CD4-positive, alpha-beta T cell treated with Interleukin-17A for 1 hour (primary cell): ENCODE measurements at regions not wholly inside any gene's neighbourhood (a gene's known extent, or its start where the extent isn't known, plus 50 kb on each side); places are given as distances from the start of the nearest gene placed in this dataset.
"Not testable (repeated sequence)": the region's sequence is repeated elsewhere in the genome, so short reads cannot be mapped to it uniquely, and the experiment has no call there.

Experiments
- DNase-seq: peaks from one replicate; pipeline ENCODE4 v3.0.0-alpha.2; 2020

DNA sequence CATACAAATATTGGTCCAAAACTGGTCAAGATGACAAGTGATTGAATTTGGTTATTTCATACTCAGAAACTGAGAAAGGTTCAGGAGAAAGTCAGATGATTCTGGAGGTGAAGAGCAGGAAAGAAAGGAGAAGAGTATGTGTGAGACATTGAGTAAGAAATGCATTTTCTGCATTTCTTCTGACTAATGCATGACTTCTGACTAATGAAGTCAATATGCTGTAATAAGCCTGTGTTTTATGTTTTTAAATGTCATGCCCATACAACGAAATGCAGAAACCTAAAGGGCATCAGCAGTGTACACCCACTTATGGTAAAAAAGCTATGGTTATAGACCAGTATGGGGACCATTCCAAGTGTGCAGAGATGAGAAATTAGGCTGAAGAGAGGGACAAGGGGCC, 1227.8 kb upstream of the SORCS1 start:
- DNase-seq, result no peak

DNA sequence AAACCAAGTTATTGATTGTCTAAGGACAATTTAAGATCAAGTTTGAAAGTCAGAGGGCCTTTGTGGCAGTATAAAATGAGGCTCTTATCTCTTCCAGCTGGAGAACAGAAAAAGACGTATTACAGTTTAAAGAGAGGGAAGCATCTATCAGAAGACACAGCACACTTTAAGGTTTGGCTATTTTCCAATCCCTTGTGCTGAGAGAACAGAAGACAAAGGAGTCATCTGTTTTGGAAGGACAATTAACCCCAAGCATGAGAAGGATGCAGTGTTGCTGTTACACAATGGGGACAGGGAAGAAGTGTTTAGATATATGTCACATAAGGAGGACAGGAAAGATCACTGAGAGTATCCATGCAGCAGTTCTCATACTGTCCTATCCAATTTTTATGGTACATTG, 1224.2 kb upstream of the SORCS1 start:
- DNase-seq, result no peak

DNA sequence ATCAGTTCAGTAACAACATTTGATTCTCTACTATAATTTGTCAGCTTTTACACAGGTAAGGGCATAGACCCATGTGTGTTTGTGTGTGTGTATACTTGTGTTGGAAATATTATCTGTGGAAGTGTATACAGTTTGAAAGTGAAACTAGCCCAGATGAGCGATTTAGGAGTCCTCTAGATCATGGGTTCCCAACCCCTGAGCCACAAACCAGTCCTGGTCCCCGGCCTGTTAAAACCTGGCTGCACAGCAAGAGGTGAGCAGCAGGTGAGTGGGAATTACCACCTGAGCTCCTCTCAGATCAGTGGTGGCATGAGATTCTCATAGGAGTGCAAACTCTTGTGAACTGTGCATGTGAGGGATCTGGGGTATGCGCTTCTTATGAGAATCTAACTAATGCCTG, 1221.5 kb upstream of the SORCS1 start:
- no peak for DNase-seq

DNA sequence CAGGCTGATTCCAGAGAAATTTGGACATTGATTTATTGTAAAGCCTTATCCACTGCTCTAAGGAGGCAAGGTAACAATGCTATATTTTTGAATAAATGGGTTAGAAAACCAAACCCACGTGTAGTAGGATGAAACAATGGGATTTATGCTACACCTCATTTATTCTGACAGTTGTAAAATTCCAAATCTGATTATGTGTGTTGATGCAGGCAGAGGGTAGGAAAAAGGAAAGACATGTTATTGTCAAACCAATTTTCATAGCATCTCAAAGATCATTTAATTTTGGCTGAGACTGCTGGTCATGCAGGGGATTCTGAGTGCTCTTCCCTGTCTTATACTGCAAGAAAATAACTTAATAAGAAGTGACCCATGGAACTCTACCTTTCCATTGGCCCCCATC, 1219.9 kb upstream of the SORCS1 start:
- no peak for DNase-seq

DNA sequence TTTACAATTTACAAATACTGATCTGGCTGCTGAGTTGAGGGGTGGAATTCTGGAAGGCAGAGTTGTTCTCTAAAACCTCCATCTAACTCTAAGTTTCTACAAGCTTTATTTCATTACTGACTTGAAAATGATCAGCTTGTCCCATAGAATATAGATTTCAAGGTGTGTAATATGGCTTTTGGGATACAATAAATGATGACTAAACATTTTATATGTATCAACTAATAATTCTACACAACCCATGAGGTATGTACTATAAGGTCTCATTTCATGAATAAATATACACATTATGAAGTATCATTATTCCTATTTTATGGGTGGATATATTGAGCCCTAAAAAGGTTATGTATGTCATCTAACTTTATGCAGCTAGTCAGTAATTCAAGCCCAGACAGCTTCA, 1214.3 kb upstream of the SORCS1 start:
- no peak for DNase-seq

GRCh38 chr10:108375691-108376090, 1211.2 kb upstream of the SORCS1 start:
- no peak for DNase-seq

GRCh38 chr10:108374991-108375390, 1210.5 kb upstream of the SORCS1 start:
- no peak for DNase-seq

DNA sequence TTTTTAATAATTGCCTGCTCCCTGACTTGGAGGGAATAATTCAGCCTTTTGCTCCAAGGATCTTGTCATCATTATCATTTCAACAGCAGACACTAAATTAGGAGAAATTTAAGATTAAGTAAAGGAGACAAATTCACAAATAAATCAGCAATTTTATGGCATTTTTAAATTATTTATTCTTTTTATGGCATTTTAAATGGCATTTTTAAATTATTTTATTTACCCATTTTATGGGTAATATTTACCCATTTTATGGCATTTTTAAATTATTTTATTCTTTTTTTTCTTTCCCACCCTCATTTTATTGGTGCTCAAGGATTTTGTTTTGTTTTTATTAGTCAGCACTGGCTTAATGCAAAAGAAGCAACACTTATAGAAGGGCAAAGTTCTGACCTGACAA, 1201.0 kb upstream of the SORCS1 start:
- DNase-seq, result no peak

- DNase-seq, result no peak
These were observed 1199.1 kb upstream of the SORCS1 start for GRCh38 chr10:108363576-108363975.

GRCh38 chr10:108362961-108363360, 1198.5 kb upstream of the SORCS1 start:
- no peak for DNase-seq

GRCh38 chr10:108362296-108362695, 1197.8 kb upstream of the SORCS1 start:
- no peak for DNase-seq

- no peak for DNase-seq
These were observed 1195.7 kb upstream of the SORCS1 start for GRCh38 chr10:108360187-108360586.

DNA sequence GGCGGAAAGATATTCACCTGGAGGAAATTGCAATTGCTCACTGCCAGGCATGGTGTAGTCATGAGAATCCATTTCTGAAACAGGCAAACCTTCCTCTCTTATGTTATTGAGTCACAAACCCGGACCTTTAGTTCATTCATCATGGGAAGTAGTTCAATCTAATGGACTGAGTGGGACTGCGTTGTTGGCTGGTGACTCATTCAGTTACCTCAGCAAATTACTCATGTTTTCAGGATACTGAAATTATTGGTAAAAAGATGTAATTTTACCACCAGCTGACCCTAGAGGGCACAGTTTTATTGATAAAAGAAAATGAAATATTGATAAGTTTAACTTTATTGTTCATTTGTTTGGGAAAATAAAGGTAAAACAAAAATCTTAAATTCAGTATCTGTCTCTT, 1194.4 kb upstream of the SORCS1 start:
- DNase-seq, result no peak

GRCh38 chr10:108352771-108353170, 1188.3 kb upstream of the SORCS1 start:
- no peak for DNase-seq

DNA sequence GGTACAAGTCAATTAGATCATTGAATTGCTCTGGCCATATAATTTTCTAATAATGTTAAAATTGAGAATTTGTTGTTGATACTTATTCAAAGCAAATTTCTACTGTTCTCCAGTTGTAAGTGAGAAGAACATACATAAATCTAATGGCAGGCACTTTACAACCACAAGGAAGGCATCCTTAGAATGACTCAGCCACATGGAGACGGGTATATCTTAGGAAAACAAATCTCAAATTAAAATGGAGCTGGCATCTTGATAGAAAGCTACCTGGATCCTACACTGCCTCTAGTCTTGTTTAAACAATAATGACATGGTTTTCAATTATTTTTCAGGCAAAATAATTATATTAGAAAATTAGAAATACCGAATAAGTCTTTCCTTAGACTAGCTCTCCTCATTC, 1183.7 kb upstream of the SORCS1 start:
- no peak for DNase-seq

DNA sequence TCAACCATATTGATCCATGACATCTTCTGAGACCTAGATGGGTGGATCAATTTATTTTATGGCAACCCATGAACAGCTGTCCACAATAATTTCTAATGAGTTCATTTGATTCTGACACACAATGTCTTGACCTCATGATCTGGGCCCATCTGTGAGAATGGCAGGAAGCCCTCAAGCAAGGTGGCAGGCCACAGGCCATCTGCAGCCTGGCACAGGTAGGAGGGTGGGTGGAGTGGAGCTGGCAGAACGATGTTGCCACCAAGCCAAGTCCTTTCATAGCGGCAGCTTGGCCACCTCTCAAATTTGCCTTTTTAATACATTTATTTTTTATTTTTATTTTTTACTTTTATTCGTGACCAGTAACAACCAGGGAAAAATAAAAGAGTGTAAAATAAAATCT, 1181.6 kb upstream of the SORCS1 start:
- no peak for DNase-seq

DNA sequence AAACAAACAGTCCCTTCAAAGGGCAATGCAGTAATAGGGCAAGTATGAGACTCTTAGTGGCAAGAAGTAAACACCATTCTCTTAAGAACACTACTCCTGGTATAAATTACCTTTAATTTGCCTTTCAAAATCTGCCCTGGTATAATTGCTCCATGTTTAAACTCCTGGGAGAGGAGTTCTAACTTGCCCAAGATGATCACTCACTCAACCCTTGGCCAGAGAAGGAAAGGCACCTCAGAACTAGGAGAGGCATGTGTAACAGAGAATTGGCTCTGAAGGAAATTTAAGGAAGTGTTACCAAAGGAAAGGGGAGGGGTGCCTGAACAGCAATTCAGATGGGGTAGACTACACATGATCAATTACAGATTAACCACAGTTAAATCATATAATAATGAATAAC, 1173.6 kb upstream of the SORCS1 start:
- DNase-seq, result no peak

- DNase-seq, result no peak
These were observed 1172.3 kb upstream of the SORCS1 start for GRCh38 chr10:108336836-108337235.

- DNase-seq, result no peak
These were observed 1163.2 kb upstream of the SORCS1 start for GRCh38 chr10:108327706-108328105.

GRCh38 chr10:108323274-108323798, 1158.8 kb upstream of the SORCS1 start:
- DNase-seq, result no peak

DNA sequence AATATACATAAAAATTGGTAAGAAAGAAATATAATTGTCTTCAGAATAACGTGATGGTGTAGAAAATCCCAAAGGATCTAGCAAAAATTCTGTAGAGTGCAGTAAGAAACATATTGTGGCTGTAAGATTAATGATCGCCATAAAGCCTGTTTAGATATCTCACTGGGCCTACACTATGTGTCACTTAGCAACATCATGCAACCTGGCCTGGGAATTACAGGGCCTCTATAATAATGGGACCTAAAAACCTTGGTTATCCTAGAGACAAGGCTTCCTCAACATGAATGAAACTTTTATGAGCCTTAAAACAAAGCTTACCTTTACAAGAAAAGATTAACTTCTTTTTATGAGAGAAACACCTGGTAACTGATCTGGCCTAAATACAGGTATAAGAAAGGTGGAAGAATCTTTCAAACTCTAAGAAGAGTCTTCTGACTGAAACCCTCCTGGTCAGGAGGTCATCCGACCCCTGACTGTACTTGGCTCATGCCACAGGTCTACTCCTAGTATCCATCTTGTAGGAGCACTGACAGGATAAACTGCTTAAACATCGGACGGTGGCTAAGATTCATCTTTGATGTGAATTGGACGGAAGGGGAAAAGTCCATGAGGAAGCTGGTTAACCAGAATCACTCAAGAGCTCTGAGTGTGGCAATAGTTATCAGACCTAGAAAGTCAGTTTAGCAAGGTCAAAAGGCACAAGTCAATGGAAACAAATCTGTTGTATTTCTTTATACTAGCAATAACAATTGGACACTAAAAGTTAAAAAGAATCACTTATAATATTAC, 1155.1 kb upstream of the SORCS1 start:
- DNase-seq, result no peak

- not testable (repeated sequence) for DNase-seq
These were observed 1151.1 kb upstream of the SORCS1 start for GRCh38 chr10:108315636-108316035.

DNA sequence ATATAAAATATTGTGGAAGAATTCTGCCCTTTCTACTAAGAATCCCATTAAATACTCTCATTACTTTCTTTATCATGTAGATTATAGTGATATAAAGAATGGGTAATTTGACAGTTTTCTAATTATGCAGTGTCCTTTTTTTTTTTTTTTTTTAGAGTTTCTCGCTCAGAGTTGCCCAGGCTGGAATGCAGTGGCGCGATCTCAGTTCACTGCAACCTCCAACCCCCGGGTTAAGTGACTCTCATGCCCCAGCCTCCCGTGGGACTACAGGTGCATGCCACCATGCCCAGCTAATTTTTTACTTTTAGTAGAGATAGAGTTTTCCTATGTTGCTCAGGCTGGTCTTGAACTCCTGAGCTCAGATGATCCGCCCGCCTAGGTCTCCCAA, 1143.4 kb upstream of the SORCS1 start:
- DNase-seq, result no peak

- no peak for DNase-seq
These were observed 1142.9 kb upstream of the SORCS1 start for GRCh38 chr10:108307250-108307924.

- DNase-seq, result no peak
These were observed 1138.6 kb upstream of the SORCS1 start for GRCh38 chr10:108303149-108303548.
